NCI-H774 (cell line): ENCODE measurements at regions not wholly inside any gene's neighbourhood (a gene's known extent, or its start where the extent isn't known, plus 50 kb on each side); places are given as distances from the start of the nearest gene placed in this dataset.

ENCODE experiments used
- DNase-seq: peaks from one replicate; lab custom pipeline; 2025; lab: John Stamatoyannopoulos, UW

DNA sequence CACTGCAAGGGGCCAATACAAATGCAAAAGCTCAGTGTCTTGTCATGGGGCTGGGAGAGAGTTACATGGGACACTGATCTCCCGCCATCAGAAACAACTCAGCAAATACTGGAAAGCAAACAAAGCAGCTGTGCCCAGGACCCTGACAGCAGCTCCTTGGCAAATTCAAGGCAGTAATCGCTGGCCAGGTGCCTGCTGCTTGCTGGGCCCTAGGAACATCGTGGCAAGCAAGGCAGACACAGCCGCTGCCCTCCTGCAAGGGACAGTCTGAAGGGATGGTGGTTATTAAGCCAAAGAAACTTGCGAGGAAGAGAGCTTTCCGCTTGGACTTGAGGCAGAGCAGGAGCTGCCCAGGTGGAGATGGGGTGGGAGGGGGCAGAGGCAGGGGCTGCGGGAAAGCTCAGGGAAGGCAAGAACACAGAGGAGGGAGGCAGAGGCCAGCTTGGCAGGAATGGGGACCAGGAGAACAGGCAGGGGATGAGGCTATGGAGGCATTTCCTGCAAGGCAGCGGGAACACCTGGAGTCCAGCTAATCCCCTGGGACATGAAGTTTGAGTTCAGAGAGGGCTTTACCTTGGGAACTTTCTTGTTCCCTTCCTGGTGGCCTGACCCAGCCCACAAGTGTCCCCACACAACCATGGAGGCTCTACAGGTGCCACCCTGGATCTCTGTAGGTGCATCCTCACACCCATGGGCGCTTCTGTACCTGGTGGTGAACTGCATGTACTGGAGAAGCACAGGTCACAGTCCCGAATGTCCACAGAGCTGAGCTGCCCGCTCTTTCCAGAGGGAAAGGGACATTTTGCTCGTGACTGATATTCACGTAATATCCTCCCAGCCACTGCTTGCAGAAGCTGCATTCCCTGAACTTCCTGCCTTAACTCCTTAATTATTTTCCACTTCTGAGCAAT, 78.7 kb upstream of the ATP2B2 start:
- no peak for DNase-seq

DNA sequence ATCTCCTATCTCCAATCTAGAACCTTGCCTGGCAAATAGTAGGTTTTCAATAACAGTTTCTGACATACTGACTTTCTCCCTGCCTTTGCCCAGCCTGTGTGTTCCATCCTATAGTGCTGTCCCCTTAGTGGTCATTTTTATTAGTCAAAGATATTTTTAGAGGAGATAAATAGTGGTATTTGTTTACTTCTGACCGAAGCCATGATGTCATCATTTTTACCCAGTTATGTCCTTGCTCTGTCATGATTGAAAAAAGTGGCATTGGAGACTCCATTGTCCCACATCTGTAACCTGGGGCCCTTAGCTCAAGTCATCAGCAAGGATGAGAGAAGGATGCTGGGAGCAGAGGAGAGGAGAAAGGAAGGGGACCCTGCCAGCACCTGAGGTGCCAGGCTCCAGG, 80.6 kb upstream of the ATP2B2 start:
- no peak for DNase-seq

- DNase-seq = no peak
Measured at GRCh38 chr3:10594915-10595314, 89.5 kb upstream of the ATP2B2 start.

DNA sequence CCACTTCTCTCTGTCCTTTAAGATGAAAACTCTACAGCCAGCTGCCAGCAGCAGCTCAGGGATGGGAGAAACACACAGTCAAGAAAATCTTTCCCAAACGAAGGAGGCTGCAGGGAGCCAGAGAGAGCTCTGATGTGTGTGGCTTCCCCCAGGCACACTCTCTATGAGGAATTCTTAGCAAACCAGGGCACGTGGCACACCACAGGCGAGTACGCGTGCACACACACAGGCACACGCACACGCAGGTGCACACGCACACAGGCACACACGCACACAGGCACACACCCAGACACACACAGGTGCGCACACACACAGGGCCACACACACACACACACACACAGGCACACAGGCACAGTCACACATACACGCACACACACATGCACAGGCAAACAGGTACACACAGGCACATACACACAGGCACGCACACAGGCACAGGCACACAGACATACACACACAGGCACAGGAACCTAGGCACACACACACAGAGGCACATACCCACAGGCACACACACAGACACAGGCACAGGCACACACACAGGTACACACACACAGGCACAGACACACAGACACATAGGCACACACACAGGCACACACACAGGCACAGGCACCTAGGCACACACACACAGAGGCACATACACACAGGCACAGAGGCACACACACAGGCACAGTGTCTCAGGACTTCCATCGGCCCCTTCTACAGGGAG, 91.5 kb upstream of the ATP2B2 start:
- no peak for DNase-seq

GRCh38 chr3:10597733-10598132, 92.3 kb upstream of the ATP2B2 start:
- DNase-seq = no peak

DNA sequence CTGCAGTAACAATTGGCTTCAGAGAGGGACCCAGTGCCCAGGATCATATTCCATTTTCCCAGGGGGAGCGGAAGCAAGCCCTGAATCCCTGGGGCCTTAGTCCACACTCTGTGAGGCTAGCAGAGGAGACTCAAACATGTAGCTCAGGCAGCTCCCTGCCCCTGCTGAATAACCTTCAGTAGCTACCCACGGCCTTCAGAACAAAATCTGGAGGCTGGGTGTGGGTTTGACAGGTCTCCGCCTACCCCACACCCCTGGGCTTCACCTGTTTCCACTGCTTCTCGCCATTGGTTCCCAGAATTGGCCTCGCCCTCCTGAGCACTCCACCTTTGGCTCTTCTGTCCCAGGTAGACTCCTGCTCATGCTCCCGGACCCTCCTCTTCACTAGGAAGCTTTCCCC, 93.6 kb upstream of the ATP2B2 start:
- no peak for DNase-seq

GRCh38 chr3:10599444-10599843, 94.1 kb upstream of the ATP2B2 start:
- no peak for DNase-seq

DNA sequence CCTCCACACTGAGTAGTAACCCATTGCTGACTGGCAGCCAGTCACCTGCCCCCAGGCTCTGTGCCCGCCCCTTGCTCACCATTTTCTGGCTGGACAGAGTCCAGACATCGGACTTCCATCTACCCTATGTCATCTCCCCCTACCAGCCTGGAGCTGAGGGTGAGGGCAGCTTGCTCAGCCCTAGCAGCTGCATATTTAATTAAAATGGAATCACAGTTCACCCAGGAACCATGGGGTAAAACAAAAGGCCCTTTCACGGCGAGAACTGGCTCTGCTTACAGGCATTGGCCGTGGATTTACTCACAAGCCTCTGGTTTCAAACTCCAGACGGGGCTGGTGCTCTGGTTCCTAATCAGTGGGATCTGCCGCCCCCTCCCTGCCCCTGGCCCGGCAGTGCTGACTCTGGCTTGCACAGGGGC, 94.9 kb upstream of the ATP2B2 start:
- DNase-seq = no peak

GRCh38 chr3:10600726-10601125, 95.3 kb upstream of the ATP2B2 start:
- DNase-seq = no peak

DNA sequence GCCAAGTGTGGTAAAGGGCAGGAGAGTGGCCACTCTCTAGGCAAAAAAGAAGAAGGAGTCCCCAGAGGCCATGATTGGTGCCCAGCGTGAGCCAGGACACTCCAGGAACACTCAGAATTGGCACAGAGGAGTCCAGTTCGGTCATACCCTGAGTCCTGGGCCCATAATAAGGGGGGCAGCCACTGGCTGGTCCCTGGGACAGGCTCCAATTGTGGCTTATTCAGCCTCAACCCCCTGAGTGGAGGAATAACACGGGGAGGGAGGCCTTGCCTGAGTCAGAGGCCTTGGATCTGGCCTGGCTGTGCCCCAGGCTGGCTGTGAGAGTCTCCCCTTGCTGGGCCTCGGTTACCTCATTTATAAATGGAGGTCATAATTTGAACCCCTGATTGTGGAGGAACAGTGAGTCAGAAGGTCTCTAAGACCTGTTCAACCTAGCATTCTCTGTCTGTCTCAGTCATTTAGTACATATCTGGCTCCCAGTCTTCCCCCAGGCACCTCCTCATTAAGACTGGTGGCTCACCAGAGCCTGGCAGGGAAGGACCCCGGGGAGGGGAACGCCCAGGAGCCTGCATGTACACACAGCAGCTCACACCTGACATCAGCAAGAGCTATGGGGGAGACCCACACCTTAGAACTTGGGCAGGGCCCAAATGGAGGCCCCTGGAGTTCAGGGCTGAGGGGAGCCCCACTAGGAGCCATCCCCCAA, 95.9 kb upstream of the ATP2B2 start:
- DNase-seq = no peak

DNA sequence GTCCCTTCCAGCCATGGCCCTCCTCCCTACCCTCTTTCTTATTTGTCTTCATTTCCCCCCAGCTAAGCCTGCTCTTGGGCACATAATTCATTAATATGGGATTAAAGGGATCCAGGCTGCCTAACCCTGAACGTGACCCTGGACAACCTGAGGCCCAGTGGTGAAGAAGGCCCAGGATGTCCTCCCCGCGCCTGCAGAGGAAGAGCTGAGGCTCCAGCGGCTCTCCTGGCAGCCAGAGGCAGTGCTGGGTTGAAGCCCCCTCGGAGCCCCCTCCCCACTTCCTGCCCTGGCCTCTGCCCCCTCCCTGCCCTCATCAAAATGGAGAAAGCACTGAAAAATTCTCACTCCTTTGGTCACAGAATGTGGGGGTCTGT, 96.5 kb upstream of the ATP2B2 start:
- DNase-seq = no peak

DNA sequence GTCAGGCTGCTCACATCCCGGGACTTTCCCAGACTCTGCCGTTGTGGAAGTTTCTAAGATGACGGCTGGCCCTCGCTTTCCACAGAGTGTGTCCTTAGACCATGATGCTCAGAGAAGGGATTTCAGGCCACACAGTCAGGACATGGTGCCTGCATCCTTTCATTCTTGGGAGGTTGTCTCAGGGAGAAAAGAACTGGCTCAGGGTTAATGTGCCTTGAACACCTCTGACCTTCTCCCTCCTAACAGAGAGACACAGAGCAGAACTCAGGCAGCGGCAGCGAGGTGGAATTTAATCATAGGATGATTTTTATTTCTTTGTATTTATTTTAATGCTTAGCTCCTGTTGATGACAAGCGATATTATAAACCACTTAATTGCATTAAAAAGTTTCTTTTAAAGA, 96.9 kb upstream of the ATP2B2 start:
- no peak for DNase-seq

GRCh38 chr3:10602769-10603768, 97.7 kb upstream of the ATP2B2 start:
- no peak for DNase-seq

DNA sequence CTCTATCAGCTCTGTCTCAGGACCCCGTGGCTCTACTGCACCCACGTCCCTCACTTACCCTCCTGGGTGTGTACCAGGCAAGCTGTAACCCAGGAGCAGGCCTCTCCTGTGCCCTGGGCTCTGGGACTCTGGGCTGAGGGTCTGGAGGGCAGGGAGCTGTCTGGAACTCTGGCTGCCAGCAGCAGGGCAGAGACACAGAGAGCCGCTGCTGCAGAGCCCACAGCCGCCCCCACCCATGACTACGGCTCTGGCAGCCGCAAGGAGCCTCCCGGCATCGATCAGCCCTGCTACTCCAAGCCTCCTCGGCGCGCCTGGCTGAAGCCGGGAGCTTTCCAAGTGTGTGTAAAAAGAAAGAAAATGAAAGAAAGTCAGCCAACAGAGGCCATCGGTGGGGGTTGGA, 103.7 kb upstream of the ATP2B2 start:
- DNase-seq = no peak

GRCh38 chr3:10614168-10614567, 108.8 kb upstream of the ATP2B2 start:
- no peak for DNase-seq

DNA sequence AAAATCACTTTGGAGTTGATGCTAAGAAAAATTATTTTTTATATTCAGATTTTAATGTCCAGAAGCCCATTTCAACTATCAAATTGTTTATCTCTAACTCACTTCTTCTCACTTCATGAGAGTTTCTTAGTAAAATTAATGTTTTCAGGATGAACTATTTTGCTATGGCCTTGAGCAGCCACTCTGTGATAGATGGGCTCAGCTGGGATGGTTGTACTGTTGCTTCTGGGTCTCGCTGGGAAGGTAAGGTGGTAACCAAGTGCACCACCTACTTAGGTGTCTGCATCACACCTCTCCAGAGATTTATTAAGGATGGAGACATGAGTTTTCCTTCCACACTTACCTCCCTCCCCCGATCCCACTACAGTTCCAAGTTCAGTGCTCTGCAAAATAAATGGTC, 110.3 kb upstream of the ATP2B2 start:
- DNase-seq = no peak

GRCh38 chr3:10616321-10616720, 110.9 kb upstream of the ATP2B2 start:
- DNase-seq = no peak

DNA sequence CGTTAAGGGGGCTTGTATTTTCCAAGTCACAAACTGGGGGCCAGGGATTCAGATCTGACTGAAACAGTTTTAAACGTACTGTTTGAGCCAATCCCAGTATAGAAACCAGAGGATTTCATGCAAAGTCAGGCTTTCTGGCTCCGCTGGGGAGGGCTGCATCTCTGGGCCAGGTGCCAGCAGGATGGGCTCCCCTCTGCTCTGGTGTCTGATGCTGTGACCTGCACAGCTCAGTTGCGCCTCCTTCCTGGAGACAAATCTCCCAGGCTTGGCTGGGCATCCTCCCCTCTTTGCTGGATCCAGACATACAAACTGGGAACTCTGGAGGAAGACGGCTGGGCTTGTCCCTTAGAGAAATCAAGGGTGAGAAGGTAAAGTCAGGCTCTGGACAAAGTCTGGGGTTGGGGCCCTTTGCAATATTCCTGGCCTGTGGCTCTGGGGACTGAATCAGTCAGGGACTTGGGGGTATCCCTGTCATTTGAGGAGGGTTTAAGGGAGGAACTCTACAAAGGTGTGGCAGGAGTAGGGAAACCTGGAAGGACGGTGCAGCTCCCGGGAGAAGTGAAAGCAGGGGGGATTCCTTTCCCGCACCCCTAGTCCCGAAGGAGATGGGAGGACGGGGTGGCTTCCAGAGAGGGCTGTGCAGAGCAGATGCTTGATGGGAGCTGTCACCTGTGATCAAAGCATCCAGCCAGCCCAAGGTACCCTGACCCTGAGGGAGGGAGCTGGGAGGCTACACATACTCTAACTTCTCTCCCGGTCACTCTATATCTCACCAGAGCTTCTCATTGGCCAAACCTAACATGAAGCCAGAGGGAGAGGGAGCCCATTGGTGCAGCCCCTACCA, 114.8 kb upstream of the ATP2B2 start:
- DNase-seq = no peak

DNA sequence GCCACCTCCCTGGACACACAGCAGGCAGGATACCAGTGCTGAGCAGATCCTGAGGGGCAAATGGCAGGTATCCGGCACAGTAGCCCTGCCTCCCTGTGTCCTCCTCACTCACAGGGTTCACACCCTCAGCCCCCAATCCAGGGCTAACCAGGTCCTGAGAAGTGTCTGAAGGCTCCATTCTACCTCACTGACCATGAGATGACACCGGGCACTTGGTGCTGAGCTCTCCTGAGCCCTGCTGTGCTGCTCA, 115.4 kb upstream of the ATP2B2 start:
- DNase-seq = no peak

DNA sequence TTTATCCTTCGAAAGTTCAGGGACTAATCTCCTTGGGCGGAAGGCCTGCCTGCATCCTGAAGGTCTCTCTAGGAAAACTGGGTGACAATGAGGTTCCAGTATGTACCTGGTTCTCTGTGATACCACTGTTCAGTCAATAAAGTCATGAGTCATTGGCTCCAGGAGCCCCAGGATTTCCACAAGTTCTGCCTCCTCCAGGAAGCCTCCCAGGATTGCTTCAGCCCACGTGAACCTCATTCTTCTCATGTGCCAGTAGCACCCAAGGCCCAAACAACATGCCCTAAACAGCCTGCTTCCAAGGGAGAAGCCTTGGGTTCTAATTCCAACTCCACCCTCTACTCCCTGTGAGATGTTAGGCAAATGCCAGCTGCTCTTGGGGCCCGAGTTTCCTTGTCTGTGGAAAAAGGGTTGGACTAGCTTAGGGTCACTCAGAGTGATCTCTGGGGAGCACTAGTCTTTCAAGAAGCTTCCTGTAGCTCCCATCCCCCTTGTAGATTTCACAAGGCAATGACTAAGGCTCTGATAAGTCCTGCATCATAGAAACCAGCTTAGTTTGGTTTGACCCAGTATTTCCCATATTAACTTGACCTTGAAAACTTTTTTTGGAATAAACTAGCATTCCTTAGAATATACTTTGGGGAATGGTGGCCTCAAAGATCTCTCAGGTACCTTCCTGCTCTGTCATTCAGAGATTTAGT, 118.3 kb upstream of the ATP2B2 start:
- DNase-seq = no peak
